ENCODE measurements at regions not wholly inside any gene's neighbourhood (a gene's known extent, or its start where the extent isn't known, plus 50 kb on each side); places are given as distances from the start of the nearest gene placed in this dataset.

DNA sequence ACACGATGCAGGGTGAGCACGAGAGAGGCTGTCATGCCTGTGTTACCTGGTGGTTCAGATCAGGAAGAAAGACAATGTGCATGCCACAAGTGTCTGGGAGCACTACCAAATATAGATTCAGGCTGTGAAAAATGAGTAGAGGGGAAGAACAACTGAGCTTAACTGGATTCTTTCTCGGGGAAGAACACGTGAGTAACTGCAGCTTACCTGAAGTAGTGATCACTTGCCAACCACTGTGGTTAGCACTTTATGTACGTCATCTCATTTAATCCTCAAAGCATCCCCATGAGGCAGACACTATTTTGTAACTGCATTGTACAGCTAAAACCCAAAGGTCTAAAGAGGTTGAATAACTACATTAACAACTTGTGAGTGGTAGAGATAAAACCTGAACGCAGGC lies 746.2 kb downstream of the TUSC7 start:
- no peaks in the 10 kb centered on the region for H3K79me2 ChIP-seq (ENCODE audit: control insufficient read depth in 1 of 2, insufficient read depth in 2 of 2, low read length in 2 of 2)
- no peak overlapping the region for H2BK120ac ChIP-seq (replicated peaks; ENCODE audit: low read depth, low read length)
- no peak overlapping the region for H4K5ac ChIP-seq (ENCODE audit: insufficient read length, low read depth, low read length)
- no peak overlapping the region for H2AFZ ChIP-seq (ENCODE audit: low read length)
- ChIA-PET CTCF (ENCODE audit: partially characterized antibody) (interaction anchor here (0.8 to 1.7 kb wide), 3 partner anchors 13 to 70 kb away, joined by 3 to 7 read pairs (median 4); no protein-coding TSS in a partner anchor), POLR2A (ENCODE audit: partially characterized antibody) (interaction anchor here (1.0 kb wide), 1 partner anchor 47 kb away, joined by 3 read pairs; no protein-coding TSS in a partner anchor)
- no peak overlapping the region for H3K4ac ChIP-seq (replicated peaks; ENCODE audit: insufficient read length, low read depth, low read length)
- H2BK15ac ChIP-seq (ENCODE audit: low read length) = no peak overlapping the region
- H3K36me3 ChIP-seq (ENCODE audit: control insufficient read depth in 2 of 4, insufficient read depth in 4 of 4, low read length in 3 of 4) = no peaks in the 10 kb centered on the region
- no peaks in the 10 kb centered on the region for H4K20me1 ChIP-seq (replicated peaks in 1 of 2; ENCODE audit: control insufficient read depth in 1 of 2, insufficient read depth in 2 of 2, low read length in 2 of 2)
- 82% methylated on average over 6 of the region's 6 CpGs; no CpG with 5 or more reads in 1 of the 2 experiments for WGBS, 2 experiments (ENCODE audit: extremely low coverage in 1 of 2, insufficient coverage in 1 of 2, insufficient read length in 1 of 2, insufficient replicate concordance in 2 of 2, low coverage in 1 of 2, low lambda C conversion rate in 2 of 2, missing lambda C conversion rate in 1 of 2)
- H2AK5ac ChIP-seq (ENCODE audit: low read depth, low read length) = no peak overlapping the region
- FAIRE-seq = no peak
- no peak overlapping the region for H3K18ac ChIP-seq (ENCODE audit: extremely low read depth, low read length)
- H3K27ac ChIP-seq (ENCODE audit: low read depth, low read length) = no peak overlapping the region
- H3K23ac ChIP-seq (ENCODE audit: insufficient read length) = no peak overlapping the region
- no peaks in the 10 kb centered on the region for H3K23me2 ChIP-seq (ENCODE audit: low read depth, low read length)
- H2BK20ac ChIP-seq (ENCODE audit: low read length) = no peak overlapping the region
- H3K4me2 ChIP-seq (ENCODE audit: insufficient read depth in 1 of 2, low read depth in 2 of 2, low read length in 2 of 2) = no peak overlapping the region
- no peak overlapping the region for H3K56ac ChIP-seq (replicated peaks; ENCODE audit: insufficient read length, low read depth, low read length)
- no peak overlapping the region for H3K4me3 ChIP-seq (ENCODE audit: extremely low read depth in 1 of 4, insufficient read depth in 2 of 4, low read depth in 3 of 4, low read length in 4 of 4)
- H3K14ac ChIP-seq (ENCODE audit: insufficient read length) = no peak overlapping the region
- H2BK5ac ChIP-seq (ENCODE audit: low read depth, low read length) = no peak overlapping the region
- no peak overlapping the region for H3K9ac ChIP-seq (replicated peaks in 1 of 4; ENCODE audit: extremely low read depth in 1 of 4, low read depth in 3 of 4, low read length in 3 of 4)
- no peaks in the 10 kb centered on the region for H3K79me1 ChIP-seq (ENCODE audit: low read depth, low read length)
- H3K4me1 ChIP-seq (replicated peaks in 1 of 4; ENCODE audit: control insufficient read depth in 3 of 4, insufficient read depth in 4 of 4, low read length in 3 of 4) = no peaks in the 10 kb centered on the region
- H3K9me3 ChIP-seq (ENCODE audit: insufficient read depth in 2 of 2, low read depth in 1 of 2, low read length in 1 of 2) = no peaks in the 10 kb centered on the region
- H4K91ac ChIP-seq (replicated peaks; ENCODE audit: insufficient read length, low read length) = no peak overlapping the region
- H4K8ac ChIP-seq (ENCODE audit: extremely low read depth, insufficient read depth, low read length) = no peak overlapping the region
- no peak overlapping the region for H2BK12ac ChIP-seq (ENCODE audit: low read depth, low read length)
- DNase-seq (ENCODE audit: low read depth in 1 of 2, low spot score in 2 of 2) = no peak
- H3K27me3 ChIP-seq (replicated peaks in 1 of 4; ENCODE audit: control insufficient read depth in 3 of 4, extremely low read depth in 1 of 4, insufficient read depth in 3 of 4, low read length in 3 of 4) = no peaks in the 10 kb centered on the region
- TF ChIP-seq GABPA (IDR thresholded peaks at IDR 0.05; ENCODE audit: borderline replicate concordance, insufficient read depth, low read length) (no peak), RNF2 (IDR thresholded peaks at IDR 0.05; ENCODE audit: borderline replicate concordance, low read depth, low read length, missing control alignments, poor library complexity, severe bottlenecking) (no peak), HDAC6 (IDR thresholded peaks at IDR 0.05; ENCODE audit: low read depth, low read length) (no peak), SRF (IDR thresholded peaks at IDR 0.05; ENCODE audit: low read depth, low read length) (no peak), POLR2A (IDR thresholded peaks at IDR 0.05; ENCODE audit: control extremely low read depth in 1 of 2, low read depth in 2 of 2, low read length in 2 of 2) (no peak), SAP30 (IDR thresholded peaks at IDR 0.05; ENCODE audit: insufficient read depth, insufficient replicate concordance, low read length) (no peak), CTCF (IDR thresholded peaks at IDR 0.05; ENCODE audit: control extremely low read depth in 1 of 3, insufficient read depth in 1 of 3, low read depth in 1 of 3, low read length in 3 of 3) (no peak), USF2 (IDR thresholded peaks at IDR 0.05; ENCODE audit: low read length) (no peak), RXRA (IDR thresholded peaks at IDR 0.05; ENCODE audit: insufficient read depth, low read depth, low read length) (no peak)
